ENCODE measurements at regions not wholly inside any gene's neighbourhood (a gene's known extent, or its start where the extent isn't known, plus 50 kb on each side); places are given as distances from the start of the nearest gene placed in this dataset.
A peak's percentile ranks its signal among the peaks of the same experiment; 100 is the strongest.
"Not testable (repeated sequence)": the region's sequence is repeated elsewhere in the genome, so short reads cannot be mapped to it uniquely, and the experiment has no call there.

DNA sequence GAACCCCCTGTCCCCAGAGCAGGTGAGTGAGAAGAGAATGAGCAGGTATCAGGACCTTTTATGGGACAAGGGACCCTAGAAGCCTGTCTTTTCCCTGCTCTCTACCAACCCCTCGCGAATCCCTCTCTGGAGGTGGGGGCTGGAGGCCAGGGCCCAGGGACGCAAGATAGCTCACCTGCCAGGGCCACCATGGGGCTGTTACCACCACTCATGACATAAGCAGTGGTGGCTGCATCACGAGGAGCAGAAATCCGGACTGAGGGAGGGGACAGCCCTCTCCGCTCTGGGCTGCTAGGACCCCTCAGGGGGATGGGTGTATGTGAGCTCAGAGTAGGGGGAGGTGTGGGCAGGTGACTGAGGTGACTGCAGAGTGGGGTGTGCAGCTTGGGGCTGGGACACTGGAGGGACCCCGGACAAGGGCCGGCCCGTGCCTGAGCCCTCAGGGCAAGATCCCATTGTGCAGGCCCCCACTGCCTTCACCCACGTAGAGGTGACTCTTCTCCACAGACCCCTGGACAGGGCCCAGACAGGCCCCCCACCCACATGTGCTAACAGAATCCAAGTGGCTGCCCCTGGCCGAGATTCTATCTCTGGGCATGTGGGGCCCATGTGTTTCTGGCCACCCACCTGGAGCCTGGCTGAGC is 190.6 kb downstream of the TBC1D2B start:
- DNase-seq (ENCODE audit: low spot score), result no peak
- in situ Hi-C loops (cut with HindIII; ENCODE audit: low sequenced_read_pairs), result no loop called here

DNA sequence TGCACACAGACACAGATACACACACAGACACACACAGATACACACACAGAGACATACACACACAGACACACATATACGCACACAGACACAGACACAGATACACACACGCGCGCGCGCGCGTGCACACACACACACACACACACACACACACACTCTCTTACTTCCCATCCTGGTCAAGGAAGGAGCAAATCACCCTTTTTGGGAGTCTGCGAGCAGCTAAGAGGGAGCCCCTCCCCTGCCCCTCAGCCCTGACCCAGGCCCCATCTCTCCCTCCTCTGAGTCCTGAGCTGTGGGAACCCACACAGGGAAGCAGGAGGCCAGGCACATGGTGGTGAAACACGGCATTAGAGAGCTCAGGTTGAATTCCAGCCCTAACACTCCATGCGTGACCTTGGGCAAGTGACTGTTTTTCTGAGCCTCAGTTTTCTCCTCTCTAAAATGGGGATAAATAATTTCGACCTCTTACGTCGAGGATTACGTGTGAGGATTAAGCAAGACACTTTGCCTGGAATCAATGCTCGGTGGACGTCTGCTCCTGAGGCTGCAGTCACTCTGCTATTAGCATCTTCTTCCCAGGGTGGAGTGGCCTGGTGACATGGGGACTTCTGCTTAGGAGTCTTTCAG is 191.5 kb downstream of the TBC1D2B start:
- DNase-seq (ENCODE audit: low spot score); in situ Hi-C loops (cut with HindIII; ENCODE audit: low sequenced_read_pairs): not testable (repeated sequence)

DNA sequence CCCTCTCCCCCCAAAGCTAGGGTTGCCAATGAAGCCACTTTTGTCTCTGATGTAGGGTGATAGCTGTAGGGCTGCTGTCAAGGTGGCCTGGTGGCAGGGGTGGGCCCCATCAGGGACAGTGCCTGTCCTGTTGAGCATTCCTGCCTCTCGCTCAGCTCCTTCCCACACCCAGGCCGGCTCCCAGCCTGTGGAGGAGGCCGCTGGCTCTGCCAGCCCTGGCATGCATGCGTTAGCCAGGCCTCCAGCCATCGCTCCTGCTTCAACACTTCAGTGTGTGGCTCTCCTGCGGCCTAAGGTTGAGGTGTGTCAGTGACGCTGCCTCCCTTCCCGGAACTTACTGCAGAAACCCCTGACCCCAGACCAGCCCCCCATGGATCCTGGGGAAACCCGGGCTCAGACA is 194.5 kb downstream of the TBC1D2B start:
- in situ Hi-C loops (cut with HindIII; ENCODE audit: low sequenced_read_pairs); DNase-seq (ENCODE audit: low spot score): not testable (repeated sequence)

DNA sequence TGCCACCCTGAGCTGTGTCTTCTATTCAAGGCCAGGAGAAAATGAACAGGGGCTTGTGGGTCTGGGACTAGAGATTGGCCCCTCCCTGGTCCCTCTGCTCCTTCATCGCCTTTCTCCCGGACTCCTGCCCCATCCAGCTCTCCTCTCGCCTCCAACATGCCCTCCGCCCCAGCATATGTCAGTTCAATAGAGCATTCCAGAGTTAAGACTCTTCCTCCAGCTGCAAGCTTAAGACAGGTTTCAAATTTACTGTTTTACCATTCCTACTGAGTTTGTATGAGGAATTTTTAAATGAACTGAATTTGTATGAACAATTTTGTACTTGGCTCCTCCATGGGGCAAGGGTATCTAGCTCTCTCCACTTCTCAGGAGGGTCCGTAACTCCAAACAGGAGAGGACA is 195.6 kb downstream of the TBC1D2B start:
- in situ Hi-C loops (cut with HindIII; ENCODE audit: low sequenced_read_pairs), result no loop called here
- no peak for DNase-seq (ENCODE audit: low spot score)

DNA sequence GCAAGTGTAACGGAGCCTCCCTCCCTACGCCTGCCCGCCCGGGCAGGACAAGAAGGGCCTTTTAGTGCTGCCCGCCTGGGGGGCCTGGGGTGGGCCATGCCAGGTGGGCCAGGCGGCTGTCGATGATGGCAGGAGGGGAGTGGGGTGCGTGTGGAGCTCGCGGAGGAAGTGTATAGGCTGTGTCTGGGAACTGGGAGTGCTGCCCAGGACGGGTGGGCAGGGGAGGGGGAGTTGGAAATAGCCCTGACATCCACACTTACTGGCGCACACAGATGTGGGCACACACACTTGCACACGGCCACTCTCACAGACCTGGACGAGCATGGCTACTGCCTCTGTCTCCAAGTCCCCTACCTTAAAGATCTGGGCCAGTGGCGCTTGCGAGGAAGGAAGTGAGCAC is 196.0 kb downstream of the TBC1D2B start:
- DNase-seq (ENCODE audit: low spot score); in situ Hi-C loops (cut with HindIII; ENCODE audit: low sequenced_read_pairs): not testable (repeated sequence)

DNA sequence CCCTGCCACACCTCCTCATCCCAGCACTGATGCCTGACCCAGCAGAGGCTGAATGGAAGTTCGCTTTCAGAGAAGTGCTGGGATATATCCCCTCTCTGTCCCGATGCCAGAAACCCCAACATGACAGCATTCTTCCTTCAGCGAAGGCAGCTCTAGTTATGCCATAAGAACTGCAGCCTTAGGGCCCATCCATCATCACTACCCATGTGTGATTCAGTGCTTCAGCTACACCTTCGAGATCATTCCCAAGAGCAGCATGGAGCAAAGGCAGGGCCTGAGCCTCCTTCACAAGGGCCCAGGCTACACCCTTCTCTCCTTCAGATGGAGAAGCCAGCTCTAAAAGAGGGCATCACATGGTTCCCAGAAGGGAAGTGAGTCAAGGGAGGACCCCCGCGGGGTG is 198.0 kb downstream of the TBC1D2B start:
- DNase-seq (ENCODE audit: low spot score); in situ Hi-C loops (cut with HindIII; ENCODE audit: low sequenced_read_pairs): not testable (repeated sequence)

DNA sequence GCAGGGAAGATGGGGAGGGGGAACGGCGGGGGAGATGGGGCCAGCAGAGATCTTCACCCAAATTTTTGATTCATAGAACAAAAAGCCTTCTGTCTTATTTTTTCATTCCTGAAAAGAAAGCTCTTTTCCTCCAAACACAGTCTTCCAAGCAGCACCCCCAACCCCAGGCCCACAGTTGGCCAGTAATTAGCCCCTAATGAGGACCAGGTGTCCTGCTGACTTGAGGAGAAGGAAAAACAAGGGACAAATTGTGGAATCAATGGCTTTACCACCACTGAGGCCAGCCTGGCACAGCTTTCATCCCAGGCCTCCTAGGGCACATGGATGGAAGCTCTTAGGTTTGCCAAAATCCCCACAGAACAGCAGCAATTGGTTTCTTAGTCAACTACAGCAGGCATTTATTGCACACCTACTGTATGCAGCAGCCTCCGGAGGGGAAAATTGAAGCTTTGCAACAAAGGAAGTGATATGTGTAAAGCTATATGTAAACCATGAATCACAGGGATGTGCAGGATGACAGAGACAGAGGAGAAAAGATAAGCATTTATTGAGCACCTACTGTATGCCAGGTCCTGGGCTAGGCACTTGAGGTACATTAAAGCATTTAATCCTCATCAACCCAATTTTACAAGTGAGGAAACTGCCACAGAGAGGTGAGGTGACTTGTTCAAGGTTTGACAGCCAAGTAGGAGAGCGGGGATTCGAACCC is 199.5 kb downstream of the TBC1D2B start:
- in situ Hi-C loops (cut with HindIII; ENCODE audit: low sequenced_read_pairs), result no loop called here
- no peak for DNase-seq (ENCODE audit: low spot score)

DNA sequence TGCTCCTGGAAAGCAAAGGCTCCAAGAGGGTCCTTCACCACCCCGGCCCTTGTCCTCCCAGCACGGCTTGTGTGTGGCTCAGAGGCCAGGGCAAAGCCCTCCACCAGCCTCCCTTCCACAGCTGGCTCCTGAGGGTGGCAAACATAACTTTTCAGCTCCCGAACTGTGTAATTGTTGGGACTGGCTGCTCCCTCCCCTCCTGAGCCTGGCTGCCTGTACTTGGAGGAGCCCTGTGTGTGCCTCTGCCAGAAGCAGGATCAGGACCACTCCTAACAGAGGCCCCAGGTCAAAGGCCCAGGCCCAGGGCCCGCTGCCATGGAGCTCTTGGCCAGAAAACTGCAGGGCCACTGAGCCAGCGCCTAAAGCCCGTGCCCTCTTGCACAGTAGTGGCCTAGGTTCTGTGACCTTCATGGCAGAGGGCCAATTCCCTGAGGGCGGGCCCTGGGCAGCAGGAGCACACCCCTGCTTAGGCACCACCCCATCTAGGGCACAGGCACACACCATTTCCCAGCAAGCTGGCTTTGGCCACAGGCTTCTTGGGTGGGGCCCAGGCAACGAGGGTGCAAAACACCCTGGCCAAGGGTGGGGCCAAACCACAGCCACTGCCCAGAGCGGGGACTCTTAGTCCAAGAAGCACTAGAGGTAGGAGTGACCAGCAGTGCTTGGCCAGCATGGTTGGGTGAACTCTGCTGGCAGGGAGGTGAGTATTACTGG is 201.2 kb downstream of the TBC1D2B start:
- in situ Hi-C loops (cut with HindIII; ENCODE audit: low sequenced_read_pairs), result not testable (repeated sequence)

DNA sequence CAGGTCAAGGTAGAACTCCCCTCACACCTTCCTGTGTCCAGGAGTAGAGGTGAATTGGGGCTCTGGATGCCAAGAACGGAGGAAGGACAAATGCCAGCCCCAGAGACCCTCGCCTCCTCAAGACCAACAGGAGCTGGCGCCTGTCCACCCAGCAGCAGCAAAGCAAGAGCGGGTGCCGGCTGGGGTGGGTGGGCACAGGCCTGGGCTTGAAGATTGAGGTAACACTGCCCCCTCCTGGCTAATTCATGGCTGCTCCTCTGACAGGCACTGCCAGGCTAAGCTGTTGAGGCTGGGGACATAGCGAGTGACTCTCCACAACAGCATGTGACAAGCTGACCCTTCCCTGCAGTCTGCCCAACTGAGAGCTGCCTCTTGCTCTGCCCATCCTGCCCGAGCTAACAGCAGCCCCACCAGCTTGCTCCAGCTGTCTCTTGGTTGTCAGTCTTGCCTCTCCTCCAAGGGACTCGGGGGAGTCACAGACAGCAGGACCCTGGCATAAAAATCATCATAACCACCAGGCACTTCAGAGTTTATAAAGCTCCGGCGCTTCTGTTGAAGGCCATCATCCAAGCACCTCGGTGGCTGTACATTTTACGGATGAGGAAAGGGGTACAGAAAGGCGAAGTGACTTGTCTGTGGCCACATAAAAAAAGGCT is 202.3 kb downstream of the TBC1D2B start:
- in situ Hi-C loops (cut with HindIII; ENCODE audit: low sequenced_read_pairs), result not testable (repeated sequence)
- DNase-seq (ENCODE audit: low spot score), result peak; percentile 63

More for the DNA sequence above, 201.2 kb downstream of the TBC1D2B start:
- not testable (repeated sequence) for DNase-seq (ENCODE audit: low spot score)

DNA sequence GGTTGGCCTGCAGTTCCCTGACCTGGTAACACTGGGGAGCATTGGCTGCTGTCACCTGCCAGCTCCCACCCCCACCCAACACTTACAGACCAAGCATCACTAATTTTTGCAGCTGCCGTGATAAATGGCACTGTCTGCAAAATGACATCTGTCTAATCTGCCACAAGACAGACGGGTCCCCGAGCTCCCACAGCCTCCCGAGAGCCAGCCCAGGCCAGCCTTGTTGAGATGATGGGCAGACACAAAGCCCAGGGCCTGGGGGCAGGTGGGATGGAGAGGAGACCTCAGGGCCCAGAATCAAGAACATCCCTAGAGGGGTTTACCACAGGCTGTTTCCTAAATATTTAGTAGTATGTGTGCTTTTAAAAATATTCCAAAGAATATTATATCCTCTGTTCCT is 203.4 kb downstream of the TBC1D2B start:
- DNase-seq (ENCODE audit: low spot score), result no peak
- in situ Hi-C loops (cut with HindIII; ENCODE audit: low sequenced_read_pairs), result no loop called here

DNA sequence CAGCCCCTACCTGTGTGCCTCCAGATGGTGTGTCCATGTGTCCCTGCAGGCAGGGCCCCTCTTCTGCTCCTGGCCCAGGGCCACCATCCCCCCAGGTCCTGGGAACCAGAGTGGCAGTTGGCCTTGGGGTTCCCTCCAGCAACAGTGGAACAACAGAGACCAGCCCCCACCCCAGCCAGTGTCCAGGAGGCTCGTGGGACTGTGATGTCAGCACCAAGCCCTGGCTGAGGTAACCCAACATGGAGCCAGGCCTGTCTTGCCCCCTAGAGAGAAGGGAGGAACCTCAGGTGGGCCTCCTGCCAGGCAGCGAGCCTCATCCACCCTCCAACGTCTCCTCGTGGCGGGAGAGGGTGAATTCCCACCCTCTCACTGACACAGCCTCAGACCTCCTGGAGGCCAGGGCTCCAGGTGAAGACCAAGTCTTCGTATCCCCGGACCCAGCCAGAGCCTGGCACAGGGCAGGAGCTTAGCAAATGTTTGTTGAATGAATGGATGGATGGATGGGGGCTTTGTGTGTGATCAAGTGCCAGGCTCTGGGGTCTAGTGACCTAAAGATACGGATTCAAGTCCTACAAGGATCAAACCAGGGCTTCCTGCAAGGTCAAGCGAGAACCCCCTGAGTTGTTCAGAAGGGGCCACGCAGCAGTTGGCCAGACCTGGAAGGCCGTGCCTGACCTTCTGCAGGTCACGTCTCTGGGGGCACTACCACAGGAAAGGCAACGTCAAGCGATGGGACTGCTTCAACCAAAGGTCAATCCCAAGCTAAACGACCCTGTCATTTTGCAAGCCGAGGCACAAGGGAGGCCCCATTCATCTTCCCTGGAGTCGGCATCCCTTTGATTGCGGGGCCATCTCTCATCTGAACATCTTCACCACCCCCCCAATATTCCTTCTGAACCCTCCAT is 204.7 kb downstream of the TBC1D2B start:
- in situ Hi-C loops (cut with HindIII; ENCODE audit: low sequenced_read_pairs); DNase-seq (ENCODE audit: low spot score): not testable (repeated sequence)

DNA sequence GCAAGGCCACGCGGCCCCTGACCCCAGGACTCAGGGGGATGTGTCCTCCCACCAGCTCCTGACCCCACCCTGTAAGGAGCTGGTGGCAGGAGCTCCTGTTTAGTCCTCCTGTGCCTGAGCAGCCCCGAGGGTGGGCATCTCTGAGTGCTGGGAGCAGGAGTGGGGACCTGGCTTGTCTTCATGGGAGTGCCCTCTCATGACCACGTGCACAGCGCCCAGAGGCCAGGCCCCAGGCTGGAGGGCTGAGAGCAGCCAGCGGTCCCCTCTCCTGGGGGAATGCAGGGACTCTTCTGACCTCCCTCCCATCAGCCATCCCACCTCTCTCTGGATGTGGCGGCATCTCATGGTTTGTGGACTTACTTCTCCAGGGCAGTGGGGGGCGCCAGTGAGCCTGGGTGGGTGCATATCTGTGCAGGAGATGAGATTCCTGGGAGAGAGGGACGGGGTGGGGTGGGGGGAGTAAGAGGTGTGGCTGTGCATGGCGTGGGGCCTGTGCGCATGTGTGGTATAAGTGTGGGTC is 205.6 kb downstream of the TBC1D2B start:
- in situ Hi-C loops (cut with HindIII; ENCODE audit: low sequenced_read_pairs), result no loop called here
- DNase-seq (ENCODE audit: low spot score), result no peak

DNA sequence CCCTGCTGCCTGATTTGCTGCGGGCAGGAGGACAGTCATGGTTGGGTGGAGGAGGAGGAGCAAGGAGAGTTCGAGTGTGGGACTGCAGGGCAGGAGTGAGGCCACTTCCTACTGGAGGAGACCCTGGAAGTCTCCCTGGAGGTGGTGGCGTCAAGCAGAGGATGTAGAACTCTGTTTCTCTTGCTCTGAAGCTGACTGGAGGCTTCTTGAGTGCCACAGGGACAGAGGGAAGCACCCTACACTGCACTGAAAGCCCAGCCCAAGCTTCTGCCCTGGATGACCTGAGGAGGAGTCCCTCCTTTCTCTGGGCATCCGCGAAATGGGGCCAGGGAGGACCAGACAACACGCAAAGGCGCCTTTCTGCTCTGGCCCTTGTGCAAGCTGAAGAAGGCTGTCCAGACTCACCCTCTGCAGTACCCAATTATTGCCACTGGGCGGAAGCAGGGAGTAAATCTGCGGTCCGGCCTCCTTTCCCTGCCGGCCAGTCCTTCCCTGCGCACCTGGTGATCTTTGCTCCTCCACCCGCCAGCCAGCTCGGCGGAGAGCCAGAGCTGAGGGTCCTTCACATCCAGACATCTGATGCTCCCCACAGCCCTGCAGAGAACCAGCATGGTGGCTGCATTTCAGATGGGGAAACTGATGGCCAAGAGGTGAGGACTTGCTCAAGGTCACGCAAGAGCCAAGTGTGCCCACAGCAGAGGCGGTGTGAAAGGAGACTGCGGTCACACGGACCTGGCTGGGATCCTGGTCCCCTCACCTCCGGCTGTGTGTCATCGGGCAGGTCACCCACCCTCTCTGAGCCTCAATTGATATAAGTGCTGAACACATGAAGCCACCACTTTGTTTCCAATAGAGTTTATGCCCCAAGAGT is 207.1 kb downstream of the TBC1D2B start:
- in situ Hi-C loops (cut with HindIII; ENCODE audit: low sequenced_read_pairs), result no loop called here
- DNase-seq (ENCODE audit: low spot score), result peak; percentile 78

DNA sequence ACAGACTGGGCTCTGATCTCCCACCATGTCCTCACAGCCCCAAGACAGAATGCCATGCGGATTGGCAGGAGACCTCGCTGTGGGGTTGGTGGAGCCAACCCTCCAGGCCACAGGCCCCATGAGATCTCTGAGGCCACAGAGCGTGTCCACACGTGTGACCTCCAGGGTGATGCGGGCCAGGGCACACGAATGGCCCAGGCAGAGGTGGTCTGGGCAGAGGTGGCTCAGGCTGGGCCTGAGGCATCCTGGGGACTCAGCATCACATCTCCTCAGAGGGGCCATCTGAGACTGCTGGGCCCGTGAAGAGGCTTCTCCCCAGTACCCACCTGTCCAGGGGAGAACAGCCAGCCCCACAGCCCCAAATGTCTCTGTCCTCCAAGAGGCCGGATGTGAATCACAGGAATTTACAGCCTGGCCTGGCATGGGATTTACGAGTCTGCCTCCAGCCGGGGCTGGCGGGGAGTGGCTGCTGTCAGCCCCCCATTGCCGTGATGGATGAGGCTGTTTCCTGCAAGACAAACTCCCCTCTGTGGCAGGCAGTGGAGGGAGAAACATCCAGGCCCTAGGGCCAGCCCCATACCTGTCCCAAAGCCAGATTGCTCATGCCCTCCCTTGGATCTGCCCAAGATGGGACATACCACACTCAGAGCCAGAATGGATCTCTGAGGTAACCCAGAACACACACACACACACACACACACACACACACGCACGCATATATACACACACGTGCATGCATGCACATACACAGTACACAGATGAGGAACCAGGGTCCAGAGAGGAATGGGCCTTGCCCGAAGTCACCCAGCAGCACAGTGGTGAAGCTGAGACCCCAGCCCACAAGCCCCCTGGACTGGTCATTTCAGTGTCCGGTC is 208.3 kb downstream of the TBC1D2B start:
- in situ Hi-C loops (cut with HindIII; ENCODE audit: low sequenced_read_pairs), result no loop called here
- DNase-seq (ENCODE audit: low spot score), result no peak

DNA sequence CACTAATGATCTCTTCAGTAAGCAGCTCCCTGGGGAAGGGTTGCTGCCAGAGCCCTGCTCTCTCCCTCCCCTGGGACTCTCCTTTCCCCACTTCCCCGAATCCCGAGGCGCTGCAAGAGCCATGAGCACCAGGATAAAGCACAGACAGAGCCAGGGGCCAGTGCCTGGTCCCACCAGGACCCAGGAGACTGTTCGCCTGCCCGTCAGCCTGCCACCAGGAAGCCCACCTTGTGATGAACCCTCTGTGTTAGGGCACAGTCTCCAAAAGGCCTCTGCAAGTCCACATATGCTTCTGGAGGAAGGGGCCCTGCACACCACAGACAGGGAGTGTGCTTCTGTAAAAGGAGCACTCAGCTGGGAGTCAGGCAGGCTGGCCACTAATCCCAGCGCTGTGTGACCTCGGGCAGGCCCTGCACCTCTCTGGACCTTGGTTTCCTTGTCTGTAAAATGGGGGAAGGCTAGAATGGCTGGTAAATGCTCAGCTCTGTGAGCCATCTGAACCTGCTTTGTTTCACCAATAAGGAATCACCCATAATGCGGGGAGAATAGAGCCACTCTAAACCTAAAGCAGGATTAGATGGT is 209.4 kb downstream of the TBC1D2B start:
- in situ Hi-C loops (cut with HindIII; ENCODE audit: low sequenced_read_pairs); DNase-seq (ENCODE audit: low spot score): not testable (repeated sequence)

Measured in G401 (cell line).